Neural cell (in vitro differentiated cells): ENCODE measurements at regions not wholly inside any gene's neighbourhood (a gene's known extent, or its start where the extent isn't known, plus 50 kb on each side); places are given as distances from the start of the nearest gene placed in this dataset.

Experiments
- H2AFZ ChIP-seq: fragments of 200-600, 300-800 bp; sonication (generic), shearing (Covaris generic); 2 replicates; pipeline ENCODE4 v1.6.0; 2014; ENCODE audit warnings: low read depth, mild to moderate bottlenecking, antibody characterized with exemption, low read length, moderate library complexity
- H3F3A ChIP-seq: fragments of 200-600 bp; shearing (Covaris generic); 2 replicates; pipeline ENCODE4 v1.6.1; 2016; ENCODE audit warnings: mild to moderate bottlenecking, moderate library complexity, mixed read lengths, antibody characterized with exemption, low read length; ENCODE audit not compliant: insufficient read depth, poor library complexity, severe bottlenecking
- H3K27ac ChIP-seq: fragments of 200-600, 300-800 bp; sonication (generic), shearing (Covaris generic); 2 replicates; pipeline ENCODE4 v1.5.1; 2014; ENCODE audit warnings: mild to moderate bottlenecking, low read length, moderate library complexity
- H3K27me3 ChIP-seq: fragments of 300-800, 200-600 bp; sonication (generic), shearing (Covaris generic); 2 replicates; pipeline ENCODE4 v1.6.0; 2014; ENCODE audit warnings: mild to moderate bottlenecking, low read depth, low read length, moderate library complexity; ENCODE audit not compliant: insufficient read depth
- H3K36me3 ChIP-seq: fragments of 300-800, 200-600 bp; sonication (generic), shearing (Covaris generic); 2 replicates; pipeline ENCODE4 v1.5.1; 2014; ENCODE audit warnings: mild to moderate bottlenecking, antibody characterized with exemption, low read length, moderate library complexity; ENCODE audit not compliant: insufficient read depth
- H3K4me2 ChIP-seq: fragments of 300-800, 200-600 bp; sonication (generic), shearing (Covaris generic); 2 replicates; pipeline ENCODE4 v1.6.0; 2014; ENCODE audit warnings: mild to moderate bottlenecking, low read length
- H3K4me3 ChIP-seq: fragments of 300-800, 200-600 bp; sonication (generic), shearing (Covaris generic); 2 replicates; pipeline ENCODE4 v1.5.1; 2014; ENCODE audit warnings: mild to moderate bottlenecking, low read length, moderate library complexity
- H3K79me2 ChIP-seq: fragments of 200-600 bp; shearing (Covaris generic); replicated peaks from 2 replicates; pipeline ENCODE4 v1.6.0; 2014; ENCODE audit warnings: mild to moderate bottlenecking, low read length, moderate library complexity; ENCODE audit not compliant: insufficient read depth
- H3K9ac ChIP-seq: fragments of 300-800, 200-600 bp; sonication (generic), shearing (Covaris generic); 2 replicates; pipeline ENCODE4 v1.6.1; 2016; ENCODE audit warnings: mild to moderate bottlenecking, low read length, mixed read lengths
- H3K9me2 ChIP-seq: fragments of 200-600 bp; shearing (Covaris generic); 2 replicates; pipeline ENCODE4 v1.6.1; 2016; ENCODE audit warnings: mild to moderate bottlenecking, low read length, mixed read lengths; ENCODE audit not compliant: insufficient read depth
- H3K9me3 ChIP-seq: fragments of 200-600, 300-800 bp; sonication (generic), shearing (Covaris generic); 2 replicates; pipeline ENCODE4 v1.6.1; 2016; ENCODE audit warnings: mild to moderate bottlenecking, mixed run types, low read length, moderate library complexity, mixed read lengths
- H4K20me1 ChIP-seq: fragments of 200-600 bp; shearing (Covaris generic); 2 replicates; pipeline ENCODE4 v1.6.1; 2016; ENCODE audit warnings: mild to moderate bottlenecking, mixed run types; ENCODE audit not compliant: insufficient read depth
- EP300 ChIP-seq: fragments of 450-650 bp; conservative IDR thresholded peaks from 2 replicates; pipeline ENCODE4 v1.6.1; 2014; ENCODE audit warnings: antibody characterized with exemption, mild to moderate bottlenecking, moderate library complexity; ENCODE audit not compliant: poor library complexity, severe bottlenecking
- EZH2 ChIP-seq: fragments of 200-600, 300-800 bp; shearing (Covaris generic), sonication (generic); IDR thresholded peaks from 2 replicates; pipeline ENCODE4 v1.6.1; 2014; ENCODE audit warnings: antibody characterized with exemption, low read length, borderline replicate concordance, mild to moderate bottlenecking; ENCODE audit not compliant: insufficient read depth, poor library complexity, severe bottlenecking
- MXI1 ChIP-seq: fragments of 450-650 bp; conservative IDR thresholded peaks from 2 replicates; pipeline ENCODE4 v1.6.1; 2014; ENCODE audit warnings: antibody characterized with exemption, mild to moderate bottlenecking; ENCODE audit not compliant: poor library complexity, severe bottlenecking
- POLR2AphosphoS5 ChIP-seq: IDR thresholded peaks from 2 replicates; pipeline ENCODE4 v1.6.1; 2012
- RAD21 ChIP-seq: fragments of 450-650 bp; conservative IDR thresholded peaks from 2 replicates; pipeline ENCODE4 v1.6.1; 2014; ENCODE audit warnings: antibody characterized with exemption, mild to moderate bottlenecking, moderate library complexity
- SMC3 ChIP-seq: fragments of 450-650 bp; conservative IDR thresholded peaks from 2 replicates; pipeline ENCODE4 v1.6.1; 2014; ENCODE audit warnings: antibody characterized with exemption, mild to moderate bottlenecking, moderate library complexity; ENCODE audit not compliant: poor library complexity
- TAF1 ChIP-seq: IDR thresholded peaks from 2 replicates; pipeline ENCODE4 v1.6.1; 2012; ENCODE audit warnings: low read depth
- TF ChIP-seq, protein P1 (sequence below): IDR thresholded peaks from 2 replicates; pipeline ENCODE4 v1.6.1; 2012; ENCODE audit warnings: borderline replicate concordance
- TF ChIP-seq, protein P2 (sequence below): fragments of 450-650 bp; IDR thresholded peaks from 2 replicates; pipeline ENCODE4 v1.5.1; 2014; ENCODE audit warnings: antibody characterized with exemption, mild to moderate bottlenecking, moderate library complexity; ENCODE audit not compliant: poor library complexity, severe bottlenecking

DNA sequence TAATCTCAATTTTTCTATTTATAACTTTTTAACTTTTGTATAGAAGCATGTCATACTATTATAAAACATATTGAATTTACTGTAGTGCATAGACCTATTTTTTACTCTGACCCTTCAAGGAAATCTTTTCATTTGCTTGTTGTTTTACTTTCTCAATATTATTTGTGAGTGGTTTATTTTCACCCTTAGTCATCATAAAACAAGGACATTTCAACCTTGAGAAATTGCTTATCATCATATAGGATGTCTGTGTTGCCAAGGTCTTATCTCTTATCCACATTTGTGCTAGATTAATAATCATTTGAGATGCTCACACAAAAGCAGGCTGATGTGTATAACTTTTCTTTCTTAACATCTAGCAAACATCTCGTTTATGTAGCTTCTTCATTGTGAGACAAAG is 408.6 kb upstream of the PABPC4L start:
- H2AFZ ChIP-seq = no peak overlapping the region
- no peaks in the 10 kb centered on the region for H4K20me1 ChIP-seq
- no peak overlapping the region for H3K9ac ChIP-seq
- H3F3A ChIP-seq = no peaks in the 10 kb centered on the region
- TF ChIP-seq TAF1 (no peak), EZH2 (no peak), POLR2AphosphoS5 (no peak), MXI1 (no peak), EP300 (no peak), SMC3 (no peak), RAD21 (no peak)
- TF ChIP-seq, protein P1, sequence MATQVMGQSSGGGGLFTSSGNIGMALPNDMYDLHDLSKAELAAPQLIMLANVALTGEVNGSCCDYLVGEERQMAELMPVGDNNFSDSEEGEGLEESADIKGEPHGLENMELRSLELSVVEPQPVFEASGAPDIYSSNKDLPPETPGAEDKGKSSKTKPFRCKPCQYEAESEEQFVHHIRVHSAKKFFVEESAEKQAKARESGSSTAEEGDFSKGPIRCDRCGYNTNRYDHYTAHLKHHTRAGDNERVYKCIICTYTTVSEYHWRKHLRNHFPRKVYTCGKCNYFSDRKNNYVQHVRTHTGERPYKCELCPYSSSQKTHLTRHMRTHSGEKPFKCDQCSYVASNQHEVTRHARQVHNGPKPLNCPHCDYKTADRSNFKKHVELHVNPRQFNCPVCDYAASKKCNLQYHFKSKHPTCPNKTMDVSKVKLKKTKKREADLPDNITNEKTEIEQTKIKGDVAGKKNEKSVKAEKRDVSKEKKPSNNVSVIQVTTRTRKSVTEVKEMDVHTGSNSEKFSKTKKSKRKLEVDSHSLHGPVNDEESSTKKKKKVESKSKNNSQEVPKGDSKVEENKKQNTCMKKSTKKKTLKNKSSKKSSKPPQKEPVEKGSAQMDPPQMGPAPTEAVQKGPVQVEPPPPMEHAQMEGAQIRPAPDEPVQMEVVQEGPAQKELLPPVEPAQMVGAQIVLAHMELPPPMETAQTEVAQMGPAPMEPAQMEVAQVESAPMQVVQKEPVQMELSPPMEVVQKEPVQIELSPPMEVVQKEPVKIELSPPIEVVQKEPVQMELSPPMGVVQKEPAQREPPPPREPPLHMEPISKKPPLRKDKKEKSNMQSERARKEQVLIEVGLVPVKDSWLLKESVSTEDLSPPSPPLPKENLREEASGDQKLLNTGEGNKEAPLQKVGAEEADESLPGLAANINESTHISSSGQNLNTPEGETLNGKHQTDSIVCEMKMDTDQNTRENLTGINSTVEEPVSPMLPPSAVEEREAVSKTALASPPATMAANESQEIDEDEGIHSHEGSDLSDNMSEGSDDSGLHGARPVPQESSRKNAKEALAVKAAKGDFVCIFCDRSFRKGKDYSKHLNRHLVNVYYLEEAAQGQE = no peak
- TF ChIP-seq, protein P2, sequence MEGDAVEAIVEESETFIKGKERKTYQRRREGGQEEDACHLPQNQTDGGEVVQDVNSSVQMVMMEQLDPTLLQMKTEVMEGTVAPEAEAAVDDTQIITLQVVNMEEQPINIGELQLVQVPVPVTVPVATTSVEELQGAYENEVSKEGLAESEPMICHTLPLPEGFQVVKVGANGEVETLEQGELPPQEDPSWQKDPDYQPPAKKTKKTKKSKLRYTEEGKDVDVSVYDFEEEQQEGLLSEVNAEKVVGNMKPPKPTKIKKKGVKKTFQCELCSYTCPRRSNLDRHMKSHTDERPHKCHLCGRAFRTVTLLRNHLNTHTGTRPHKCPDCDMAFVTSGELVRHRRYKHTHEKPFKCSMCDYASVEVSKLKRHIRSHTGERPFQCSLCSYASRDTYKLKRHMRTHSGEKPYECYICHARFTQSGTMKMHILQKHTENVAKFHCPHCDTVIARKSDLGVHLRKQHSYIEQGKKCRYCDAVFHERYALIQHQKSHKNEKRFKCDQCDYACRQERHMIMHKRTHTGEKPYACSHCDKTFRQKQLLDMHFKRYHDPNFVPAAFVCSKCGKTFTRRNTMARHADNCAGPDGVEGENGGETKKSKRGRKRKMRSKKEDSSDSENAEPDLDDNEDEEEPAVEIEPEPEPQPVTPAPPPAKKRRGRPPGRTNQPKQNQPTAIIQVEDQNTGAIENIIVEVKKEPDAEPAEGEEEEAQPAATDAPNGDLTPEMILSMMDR = no peak
- H3K27me3 ChIP-seq = no peaks in the 10 kb centered on the region
- no peak overlapping the region for H3K4me3 ChIP-seq
- no peaks in the 10 kb centered on the region for H3K9me3 ChIP-seq
- no peaks in the 10 kb centered on the region for H3K79me2 ChIP-seq
- H3K9me2 ChIP-seq = no peaks in the 10 kb centered on the region
- H3K27ac ChIP-seq = no peak overlapping the region
- H3K4me2 ChIP-seq = no peak overlapping the region
- H3K36me3 ChIP-seq = no peaks in the 10 kb centered on the region

DNA sequence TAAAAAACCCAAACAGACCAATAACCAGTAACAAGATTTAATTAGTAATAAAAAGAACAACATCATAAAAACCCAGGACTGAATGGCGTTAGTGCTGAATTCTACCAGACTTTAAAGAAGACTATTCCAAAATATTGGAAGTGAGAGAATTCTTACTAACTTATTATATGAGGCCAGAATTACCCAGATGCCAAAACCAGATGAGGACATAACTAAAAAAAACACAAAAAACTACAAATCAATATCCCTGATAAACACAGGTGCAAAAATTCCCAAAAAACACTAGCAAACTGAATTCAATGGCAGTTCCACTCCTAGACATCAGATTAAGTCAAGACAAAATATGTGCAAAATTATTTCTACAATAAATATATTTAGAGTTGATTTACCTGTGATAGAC is 400.1 kb upstream of the PABPC4L start:
- H3K27me3 ChIP-seq = no peaks in the 10 kb centered on the region
- no peak overlapping the region for H3K4me2 ChIP-seq
- no peak overlapping the region for H3K9ac ChIP-seq
- H3F3A ChIP-seq = no peaks in the 10 kb centered on the region
- no peak overlapping the region for H2AFZ ChIP-seq
- H3K79me2 ChIP-seq = no peaks in the 10 kb centered on the region
- no peak overlapping the region for H3K4me3 ChIP-seq
- H4K20me1 ChIP-seq = no peaks in the 10 kb centered on the region
- H3K27ac ChIP-seq = no peak overlapping the region
- H3K36me3 ChIP-seq = no peaks in the 10 kb centered on the region
- H3K9me3 ChIP-seq = no peaks in the 10 kb centered on the region
- no peaks in the 10 kb centered on the region for H3K9me2 ChIP-seq
- TF ChIP-seq TAF1 = no peak
- TF ChIP-seq EP300 = no peak
- TF ChIP-seq, protein P1 = no peak
- no peak for TF ChIP-seq POLR2AphosphoS5
